ENCODE measurements at regions not wholly inside any gene's neighbourhood (a gene's known extent, or its start where the extent isn't known, plus 50 kb on each side); places are given as distances from the start of the nearest gene placed in this dataset.

GRCh38 chr5:52554293-52554692, 233.4 kb upstream of the ITGA1 start:
- Mint-ChIP-seq H3K4me3 (no peak overlapping the region), H3K36me3 (ENCODE audit: insufficient read depth) (no peaks in the 10 kb centered on the region), H3K9me3 (no peaks in the 10 kb centered on the region), H3K4me1 (ENCODE audit: low read depth in 2 of 2) (no peaks in the 10 kb centered on the region), H3K27me3 (peaks cover 0 to 10% of the 10 kb centered on the region in 2 donors), H3K27ac (no peak overlapping the region)
- no peak for DNase-seq
- ATAC-seq (replicated peaks) = no peak

- ATAC-seq (replicated peaks) = no peak
- H3K4me3 Mint-ChIP-seq = no peak overlapping the region
- peaks cover 0 to 8% of the 10 kb centered on the region in 2 donors for H3K27me3 Mint-ChIP-seq
- no peaks in the 10 kb centered on the region for H3K4me1 Mint-ChIP-seq (ENCODE audit: low read depth in 2 of 2)
- H3K36me3 Mint-ChIP-seq (ENCODE audit: insufficient read depth) = no peaks in the 10 kb centered on the region
- H3K9me3 Mint-ChIP-seq = peaks cover 0 to 1% of the 10 kb centered on the region in 2 donors
- no peak overlapping the region for H3K27ac Mint-ChIP-seq
- no peak for DNase-seq
These were observed 227.3 kb upstream of the ITGA1 start for GRCh38 chr5:52560366-52560765.

GRCh38 chr5:52562473-52562872, 225.2 kb upstream of the ITGA1 start:
- H3K27ac Mint-ChIP-seq = no peak overlapping the region
- H3K36me3 Mint-ChIP-seq (ENCODE audit: insufficient read depth) = no peaks in the 10 kb centered on the region
- peaks cover 0 to 1% of the 10 kb centered on the region in 2 donors for H3K9me3 Mint-ChIP-seq
- peaks cover 0 to 17% of the 10 kb centered on the region in 2 donors for H3K27me3 Mint-ChIP-seq
- H3K4me1 Mint-ChIP-seq (ENCODE audit: low read depth in 2 of 2) = no peaks in the 10 kb centered on the region
- ATAC-seq (replicated peaks) (no peak), DNase-seq (no peak)
- no peak overlapping the region for H3K4me3 Mint-ChIP-seq

GRCh38 chr5:52564587-52564986, 223.1 kb upstream of the ITGA1 start:
- ATAC-seq (replicated peaks) = no peak
- Mint-ChIP-seq H3K4me1 (ENCODE audit: low read depth in 2 of 2) (no peaks in the 10 kb centered on the region), H3K36me3 (ENCODE audit: insufficient read depth) (no peaks in the 10 kb centered on the region), H3K27ac (no peak overlapping the region), H3K9me3 (peaks cover 0 to 1% of the 10 kb centered on the region in 2 donors), H3K4me3 (no peak overlapping the region), H3K27me3 (peaks cover 0 to 34% of the 10 kb centered on the region in 2 donors)
- no peak for DNase-seq

- H3K36me3 Mint-ChIP-seq (ENCODE audit: insufficient read depth) = no peaks in the 10 kb centered on the region
- H3K4me3 Mint-ChIP-seq = no peak overlapping the region
- H3K9me3 Mint-ChIP-seq = peaks cover 0 to 2% of the 10 kb centered on the region in 2 donors
These were observed 210.2 kb upstream of the ITGA1 start for GRCh38 chr5:52577546-52577945.

GRCh38 chr5:52579391-52579790, 208.3 kb upstream of the ITGA1 start:
- no peaks in the 10 kb centered on the region for H3K4me1 Mint-ChIP-seq (ENCODE audit: low read depth in 2 of 2)
- H3K27ac Mint-ChIP-seq = no peak overlapping the region
- DNase-seq (no peak), ATAC-seq (replicated peaks) (no peak)
- H3K27me3 Mint-ChIP-seq = peaks cover 19 to 31% of the 10 kb centered on the region in 2 donors
- no peak overlapping the region for H3K4me3 Mint-ChIP-seq
- no peaks in the 10 kb centered on the region for H3K36me3 Mint-ChIP-seq (ENCODE audit: insufficient read depth)
- peaks cover 0 to 2% of the 10 kb centered on the region in 2 donors for H3K9me3 Mint-ChIP-seq

More at GRCh38 chr5:52577546-52577945, 210.2 kb upstream of the ITGA1 start:
- ATAC-seq (replicated peaks) = no peak
- Mint-ChIP-seq H3K27ac (no peak overlapping the region), H3K4me1 (ENCODE audit: low read depth in 2 of 2) (no peaks in the 10 kb centered on the region), H3K27me3 (peaks cover 19 to 31% of the 10 kb centered on the region in 2 donors)
- no peak for DNase-seq

- Mint-ChIP-seq H3K9me3 (no peaks in the 10 kb centered on the region), H3K27me3 (peaks cover 19 to 31% of the 10 kb centered on the region in 2 donors), H3K4me3 (no peak overlapping the region), H3K4me1 (ENCODE audit: low read depth in 2 of 2) (no peaks in the 10 kb centered on the region), H3K36me3 (ENCODE audit: insufficient read depth) (no peaks in the 10 kb centered on the region), H3K27ac (no peak overlapping the region)
- DNase-seq (no peak), ATAC-seq (replicated peaks) (no peak)
These were observed 206.8 kb upstream of the ITGA1 start for GRCh38 chr5:52580921-52581320.

GRCh38 chr5:52582313-52582712, 205.4 kb upstream of the ITGA1 start:
- Mint-ChIP-seq H3K27me3 (peaks cover 19 to 31% of the 10 kb centered on the region in 2 donors), H3K36me3 (ENCODE audit: insufficient read depth) (no peaks in the 10 kb centered on the region), H3K9me3 (no peaks in the 10 kb centered on the region), H3K4me1 (ENCODE audit: low read depth in 2 of 2) (no peaks in the 10 kb centered on the region), H3K27ac (no peak overlapping the region), H3K4me3 (no peak overlapping the region)
- DNase-seq = no peak
- ATAC-seq (replicated peaks) = no peak

GRCh38 chr5:52587131-52587530, 200.6 kb upstream of the ITGA1 start:
- Mint-ChIP-seq H3K36me3 (ENCODE audit: insufficient read depth) (no peaks in the 10 kb centered on the region), H3K9me3 (no peaks in the 10 kb centered on the region), H3K27me3 (no peaks in the 10 kb centered on the region), H3K4me3 (no peak overlapping the region), H3K4me1 (ENCODE audit: low read depth in 2 of 2) (no peaks in the 10 kb centered on the region), H3K27ac (no peak overlapping the region)
- DNase-seq (no peak), ATAC-seq (replicated peaks) (no peak)

- Mint-ChIP-seq H3K4me3 (no peak overlapping the region), H3K27ac (no peak overlapping the region), H3K9me3 (no peaks in the 10 kb centered on the region), H3K36me3 (ENCODE audit: insufficient read depth) (no peaks in the 10 kb centered on the region), H3K27me3 (peaks cover 0 to 5% of the 10 kb centered on the region in 2 donors), H3K4me1 (ENCODE audit: low read depth in 2 of 2) (no peaks in the 10 kb centered on the region)
- ATAC-seq (replicated peaks) = no peak
- DNase-seq = no peak
These were observed 190.1 kb upstream of the ITGA1 start for GRCh38 chr5:52597625-52598024.

- Mint-ChIP-seq H3K4me1 (ENCODE audit: low read depth in 2 of 2) (no peaks in the 10 kb centered on the region), H3K36me3 (ENCODE audit: insufficient read depth) (peaks cover 2% of the 10 kb centered on the region), H3K27ac (no peak overlapping the region), H3K4me3 (no peak overlapping the region), H3K9me3 (no peaks in the 10 kb centered on the region), H3K27me3 (peaks cover 0 to 5% of the 10 kb centered on the region in 2 donors)
- DNase-seq (no peak), ATAC-seq (replicated peaks) (no peak)
These were observed 188.7 kb upstream of the ITGA1 start for GRCh38 chr5:52598968-52599367.

- Mint-ChIP-seq H3K4me1 (ENCODE audit: low read depth in 2 of 2) (no peaks in the 10 kb centered on the region), H3K9me3 (peaks cover 0 to 1% of the 10 kb centered on the region in 2 donors), H3K4me3 (no peak overlapping the region), H3K36me3 (ENCODE audit: insufficient read depth) (peaks cover 2% of the 10 kb centered on the region), H3K27ac (no peak overlapping the region), H3K27me3 (peaks cover 0 to 5% of the 10 kb centered on the region in 2 donors)
- ATAC-seq (replicated peaks) = no peak
- no peak for DNase-seq
These were observed 183.8 kb upstream of the ITGA1 start for GRCh38 chr5:52603778-52604554.

- ATAC-seq (replicated peaks) (no peak), DNase-seq (no peak)
- Mint-ChIP-seq H3K9me3 (peaks cover 0 to 8% of the 10 kb centered on the region in 2 donors), H3K4me3 (no peak overlapping the region), H3K4me1 (ENCODE audit: low read depth in 2 of 2) (no peaks in the 10 kb centered on the region), H3K27me3 (peaks cover 0 to 5% of the 10 kb centered on the region in 2 donors), H3K36me3 (ENCODE audit: insufficient read depth) (peaks cover 2% of the 10 kb centered on the region), H3K27ac (no peak overlapping the region)
These were observed 182.1 kb upstream of the ITGA1 start for GRCh38 chr5:52605317-52606313.
